ENCODE measurements at regions not wholly inside any gene's neighbourhood (a gene's known extent, or its start where the extent isn't known, plus 50 kb on each side); places are given as distances from the start of the nearest gene placed in this dataset.

DNA sequence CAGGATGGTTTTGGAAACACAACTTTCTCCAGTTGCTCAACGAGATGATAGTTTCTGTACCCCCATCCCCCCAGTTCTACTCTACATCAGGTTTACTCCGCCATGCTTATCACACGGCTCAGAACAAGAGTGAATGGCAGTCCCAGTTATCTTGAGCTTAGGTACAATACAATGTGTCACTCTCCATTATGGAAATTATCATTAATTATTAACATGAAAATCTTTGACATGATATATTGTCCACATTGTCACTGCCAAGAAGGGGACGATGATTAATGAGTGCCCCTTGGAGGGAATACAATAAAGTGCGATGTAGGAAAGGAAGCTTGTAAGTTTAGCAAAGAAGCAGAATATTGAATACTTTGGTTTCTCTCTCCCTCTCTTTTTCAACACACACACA is 252.6 kb upstream of the CFAP20DC start:
- DNase-seq (ENCODE audit: low spot score), result no peak

DNA sequence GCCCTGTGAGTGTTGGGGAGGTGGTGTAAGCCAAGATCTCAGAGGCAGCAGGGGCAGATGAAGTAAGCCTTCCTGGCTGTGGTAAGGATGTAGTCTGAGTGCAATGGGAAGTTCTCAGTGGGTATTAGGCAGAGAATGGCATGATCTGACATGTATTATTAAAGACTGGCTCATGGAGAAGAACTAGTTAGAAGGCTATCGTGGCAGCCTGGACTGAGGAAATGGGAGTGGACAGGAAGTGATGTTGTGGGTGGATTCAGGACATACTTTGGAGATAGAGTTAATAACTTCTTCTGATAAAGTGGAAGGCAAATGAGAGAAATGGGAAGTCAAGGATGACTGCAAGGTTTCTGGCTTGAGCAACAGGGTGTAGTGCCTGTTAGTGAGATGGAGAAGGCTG is 250.9 kb upstream of the CFAP20DC start:
- DNase-seq (ENCODE audit: low spot score), result no peak

DNA sequence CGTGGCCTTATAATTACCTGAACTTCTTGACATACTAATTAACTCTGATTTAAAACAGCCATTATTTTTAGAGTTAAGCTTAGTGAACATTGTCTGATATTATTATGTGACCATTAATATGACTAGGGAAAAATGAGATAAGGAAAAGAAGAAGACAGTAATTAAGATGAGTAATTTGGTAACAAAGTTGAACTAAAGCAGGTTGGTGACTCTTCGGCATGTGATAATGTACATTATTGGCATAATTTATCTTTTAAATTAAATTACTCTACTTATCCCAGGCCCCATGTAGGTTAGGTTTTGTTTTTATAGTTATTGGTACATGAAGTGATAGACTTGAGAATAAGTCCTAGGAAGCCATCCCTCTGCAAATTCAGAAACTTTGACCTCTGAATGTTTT is 249.7 kb upstream of the CFAP20DC start:
- no peak for DNase-seq (ENCODE audit: low spot score)

DNA sequence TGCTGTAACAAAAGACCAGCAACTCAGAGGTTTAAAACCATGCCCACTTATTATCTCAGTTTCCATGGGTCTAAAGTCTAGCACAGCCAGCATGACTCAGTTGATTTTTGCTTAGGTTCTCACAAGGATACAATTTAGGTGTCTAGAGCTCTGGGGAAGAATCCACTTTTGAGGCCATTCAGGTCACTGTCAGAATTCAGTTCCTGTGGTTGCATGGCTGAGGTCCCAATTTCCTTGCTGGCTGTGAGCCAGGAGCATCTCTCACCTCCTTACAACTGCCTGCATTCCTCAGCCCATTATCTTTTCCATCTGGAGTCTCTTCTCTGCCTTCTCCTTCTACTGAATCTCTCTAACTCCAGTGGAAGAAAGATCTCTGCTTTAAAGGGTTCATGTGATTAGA is 240.5 kb upstream of the CFAP20DC start:
- DNase-seq (ENCODE audit: low spot score), result no peak

DNA sequence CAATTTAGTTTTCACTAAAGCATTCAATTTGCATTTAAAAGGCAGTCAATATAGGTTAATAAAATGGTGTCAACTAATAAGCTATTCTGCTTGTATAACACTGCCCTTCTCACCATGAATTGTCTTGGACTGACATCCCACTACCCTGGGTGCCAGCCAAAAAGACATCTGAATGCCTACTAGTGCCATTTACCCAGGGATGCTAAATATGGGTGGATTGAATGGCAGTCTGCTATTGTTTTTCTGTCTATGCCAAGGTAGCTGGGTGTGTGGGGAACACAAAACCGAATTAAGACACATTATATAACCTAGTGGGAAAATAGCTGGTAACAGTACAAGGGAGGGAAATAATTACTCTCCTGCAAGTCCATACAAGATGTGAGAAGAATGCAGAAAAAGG is 240.0 kb upstream of the CFAP20DC start:
- no peak for DNase-seq (ENCODE audit: low spot score)

DNA sequence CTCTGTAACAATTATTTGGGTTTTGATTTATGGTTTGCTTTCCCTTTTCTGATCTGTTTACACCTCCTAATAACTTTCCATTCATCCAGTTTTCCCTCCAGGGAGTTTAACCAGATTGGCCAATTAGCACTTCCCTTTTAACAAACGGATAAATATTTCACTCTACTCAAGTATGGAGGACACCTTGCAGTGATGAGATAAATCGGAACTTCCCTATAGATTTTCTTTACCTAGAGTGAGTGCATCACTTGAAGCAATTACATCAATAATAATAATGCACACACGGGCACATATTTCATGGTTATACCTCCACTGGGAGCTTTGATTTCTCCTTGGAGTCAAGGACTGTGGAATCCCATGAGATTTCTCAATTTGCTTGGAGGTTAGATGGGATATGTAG is 239.1 kb upstream of the CFAP20DC start:
- no peak for DNase-seq (ENCODE audit: low spot score)

DNA sequence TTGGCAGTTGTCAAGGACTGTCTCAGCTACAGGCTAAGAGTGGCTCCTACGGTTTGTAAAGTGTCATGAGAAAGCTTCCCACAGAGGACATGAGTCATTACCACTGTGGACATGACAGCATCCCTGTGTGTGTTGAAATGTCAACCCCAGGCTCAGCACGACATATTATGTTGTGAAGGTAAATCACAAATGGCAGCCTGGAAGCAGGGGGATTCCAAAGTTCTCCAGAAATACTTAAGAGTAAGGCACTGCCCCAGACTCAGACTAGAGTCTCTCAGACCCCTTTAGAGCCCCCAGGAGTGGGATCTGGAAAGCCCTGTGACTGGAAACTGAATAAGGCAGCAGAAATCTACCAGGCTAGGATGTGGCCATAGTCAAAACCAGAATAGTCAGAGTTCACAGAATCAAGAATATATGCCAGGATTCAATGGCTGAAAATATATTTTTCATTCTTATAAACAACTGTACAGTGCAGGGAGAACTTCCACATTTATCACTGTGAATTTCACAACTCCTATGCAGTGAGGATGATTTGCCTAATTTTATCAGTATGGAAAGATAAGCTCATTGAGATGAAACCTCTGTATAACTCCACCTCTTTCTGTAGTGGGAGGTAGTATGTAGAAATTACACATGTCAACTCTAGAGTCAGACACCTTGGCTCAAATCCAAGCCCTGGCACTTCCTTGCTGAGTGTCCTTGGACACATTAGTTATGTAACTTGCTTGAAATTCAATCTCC is 237.1 kb upstream of the CFAP20DC start:
- DNase-seq (ENCODE audit: low spot score), result peak; percentile 39

DNA sequence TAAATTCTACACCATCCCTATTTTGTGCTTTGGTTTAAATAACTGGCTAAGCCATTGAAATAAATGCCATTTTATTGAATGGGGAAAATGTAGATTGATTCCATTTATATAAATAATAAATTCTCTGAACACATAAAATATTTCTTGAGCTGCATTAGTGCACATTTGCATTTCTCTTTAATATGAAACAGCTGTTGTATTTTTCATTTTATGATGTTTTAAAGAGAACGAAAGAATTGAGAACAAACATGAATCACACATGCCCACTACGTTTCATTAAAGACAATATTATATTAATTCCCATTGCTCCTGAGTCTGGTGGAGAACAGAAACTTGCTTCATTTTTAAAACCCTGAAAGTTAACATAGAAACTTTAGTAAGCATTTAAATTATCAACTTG is 235.7 kb upstream of the CFAP20DC start:
- no peak for DNase-seq (ENCODE audit: low spot score)

DNA sequence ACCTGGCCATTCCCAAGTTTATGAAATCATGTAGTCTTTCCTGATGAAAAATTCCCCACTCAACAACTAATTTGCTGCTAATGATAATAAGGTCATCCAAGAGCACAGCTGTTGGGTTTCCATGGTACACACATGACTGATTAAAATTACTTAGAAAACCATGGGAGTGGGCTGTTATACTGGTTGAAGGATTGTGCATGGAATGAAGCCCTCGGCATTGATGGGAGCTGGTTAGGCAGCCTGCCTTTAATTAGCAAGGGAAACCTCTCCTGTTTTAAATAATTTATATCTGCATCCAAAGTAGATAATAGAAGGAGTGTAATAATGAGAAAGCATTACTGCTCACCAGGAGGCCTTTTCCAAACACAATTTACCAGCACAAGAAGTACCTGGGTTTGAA is 235.1 kb upstream of the CFAP20DC start:
- DNase-seq (ENCODE audit: low spot score), result no peak

DNA sequence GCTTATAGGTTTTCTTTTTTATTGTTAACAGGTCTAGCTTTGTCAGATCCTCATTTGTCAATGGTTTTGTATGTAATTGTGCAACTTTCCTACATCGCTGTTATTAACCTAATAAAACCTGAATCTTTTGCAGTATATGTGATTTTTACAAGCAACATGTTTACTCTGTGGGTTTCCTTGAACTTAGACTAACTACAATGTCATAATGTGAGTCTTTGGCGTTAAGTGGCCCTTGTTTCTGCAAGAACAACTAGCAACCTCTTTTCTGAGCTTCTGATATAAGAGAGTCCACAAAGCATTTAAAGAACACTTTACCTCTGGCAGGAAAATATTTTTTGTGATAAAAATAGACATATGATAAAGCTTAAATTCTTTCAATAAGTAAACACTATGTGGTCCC is 230.3 kb upstream of the CFAP20DC start:
- DNase-seq (ENCODE audit: low spot score), result no peak

DNA sequence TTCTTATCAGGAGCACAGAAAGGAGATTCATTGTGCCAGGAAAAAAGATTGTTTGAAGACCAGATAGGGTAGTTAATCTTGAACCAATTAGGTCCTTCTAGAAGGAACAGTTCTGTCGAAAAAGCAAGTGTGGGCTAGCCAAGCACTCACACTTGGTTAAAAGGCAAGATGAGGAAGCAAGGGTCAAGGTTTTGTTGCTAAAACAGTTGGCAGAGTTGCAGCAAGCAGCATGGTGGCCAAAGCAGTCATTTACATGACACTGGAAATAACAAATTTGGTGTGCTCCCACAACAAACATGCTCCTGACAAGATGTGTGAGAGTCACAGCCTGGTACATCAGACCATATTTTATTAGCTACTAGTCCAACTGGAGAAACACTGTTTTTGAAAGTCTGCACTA is 228.0 kb upstream of the CFAP20DC start:
- no peak for DNase-seq (ENCODE audit: low spot score)

DNA sequence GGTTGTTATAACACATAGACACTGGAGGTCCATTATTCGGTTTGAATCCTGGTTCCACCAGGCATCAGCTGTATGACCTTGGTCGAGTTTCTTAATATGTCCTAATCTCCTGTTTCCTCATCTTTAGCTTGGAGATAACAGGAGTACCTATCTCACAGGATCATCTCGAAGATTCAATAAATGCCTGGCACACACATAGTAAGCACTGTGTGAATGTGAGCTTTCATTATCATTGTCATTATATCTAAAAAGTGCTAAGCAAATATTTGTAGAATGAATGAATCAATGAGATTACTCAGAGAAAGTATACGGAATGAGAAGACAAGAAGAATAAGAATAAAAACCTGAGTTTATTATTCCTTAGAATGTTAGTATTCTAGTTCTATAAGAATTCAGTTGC is 227.4 kb upstream of the CFAP20DC start:
- DNase-seq (ENCODE audit: low spot score), result no peak

DNA sequence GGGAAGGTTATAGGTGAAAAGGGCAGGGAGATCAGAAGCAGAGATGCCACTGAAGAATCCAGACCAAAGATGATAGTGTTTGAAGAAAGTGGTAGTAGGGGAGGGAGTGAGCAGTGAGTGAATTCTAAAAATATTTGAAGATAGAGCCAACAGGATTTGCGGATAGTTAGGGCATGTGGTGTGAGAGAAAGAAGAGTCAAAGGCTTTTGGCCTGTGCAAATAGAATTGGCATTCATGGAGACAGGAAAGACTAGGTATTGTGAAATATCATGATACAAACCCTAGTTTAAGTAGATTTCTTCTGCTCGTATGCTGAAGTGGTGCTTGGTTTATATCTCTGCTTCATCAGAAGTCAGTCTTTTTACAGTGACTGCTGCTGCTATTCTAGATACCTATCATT is 224.2 kb upstream of the CFAP20DC start:
- no peak for DNase-seq (ENCODE audit: low spot score)

DNA sequence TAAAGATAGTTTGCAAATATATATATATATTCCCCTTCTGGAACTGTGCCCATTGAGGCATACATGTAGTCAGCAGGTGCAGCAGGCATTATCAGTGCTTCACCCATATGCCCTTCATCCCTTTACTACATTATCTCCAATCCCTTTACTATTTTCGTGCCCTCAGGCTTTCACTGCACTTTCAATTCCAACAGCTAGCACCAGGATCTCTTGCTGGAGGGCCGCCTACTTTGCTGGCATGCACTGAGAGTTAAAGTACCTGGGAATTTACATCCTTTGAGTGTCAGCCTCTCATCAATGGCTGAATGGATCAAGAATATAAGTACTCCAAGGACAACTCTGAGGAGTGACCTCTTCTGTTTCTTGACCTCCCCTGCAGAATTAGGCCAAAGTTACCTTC is 222.1 kb upstream of the CFAP20DC start:
- no peak for DNase-seq (ENCODE audit: low spot score)

DNA sequence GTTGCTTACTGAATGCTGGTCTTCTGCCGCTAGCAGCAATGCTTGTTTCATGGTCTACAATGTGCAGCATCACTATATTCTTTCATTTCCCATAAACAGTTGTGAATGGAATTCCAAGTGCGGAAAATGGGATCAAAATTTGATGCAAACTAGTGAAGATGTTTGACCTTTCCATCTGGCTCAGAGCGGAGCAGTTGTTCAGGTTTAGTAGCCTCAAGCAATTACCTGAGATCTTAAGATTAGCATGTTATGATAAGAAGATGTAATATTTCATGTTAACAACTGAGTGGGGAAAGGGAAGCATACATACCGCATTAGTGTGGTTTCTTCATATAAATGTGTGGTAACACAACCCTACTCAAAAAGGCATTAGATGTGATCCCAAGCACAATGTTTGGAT is 221.1 kb upstream of the CFAP20DC start:
- no peak for DNase-seq (ENCODE audit: low spot score)

DNA sequence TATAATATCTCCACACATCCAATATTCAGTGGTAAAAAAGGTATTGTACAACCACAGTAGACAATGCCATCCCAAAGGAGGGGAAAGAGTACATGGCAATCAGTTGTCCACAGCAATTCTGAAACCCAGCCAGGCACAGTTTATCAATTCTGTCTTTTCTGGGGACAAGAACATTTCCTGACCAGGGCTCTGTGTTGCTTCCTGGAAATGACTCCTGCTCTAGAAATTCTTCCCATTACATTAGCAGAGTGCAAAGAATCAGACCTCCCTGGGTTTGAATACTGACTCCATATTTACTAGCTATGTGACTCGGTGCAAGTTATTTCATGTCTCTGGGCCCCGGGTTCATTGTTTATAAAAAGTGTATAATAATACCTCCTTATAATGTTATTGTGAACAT is 220.4 kb upstream of the CFAP20DC start:
- no peak for DNase-seq (ENCODE audit: low spot score)

DNA sequence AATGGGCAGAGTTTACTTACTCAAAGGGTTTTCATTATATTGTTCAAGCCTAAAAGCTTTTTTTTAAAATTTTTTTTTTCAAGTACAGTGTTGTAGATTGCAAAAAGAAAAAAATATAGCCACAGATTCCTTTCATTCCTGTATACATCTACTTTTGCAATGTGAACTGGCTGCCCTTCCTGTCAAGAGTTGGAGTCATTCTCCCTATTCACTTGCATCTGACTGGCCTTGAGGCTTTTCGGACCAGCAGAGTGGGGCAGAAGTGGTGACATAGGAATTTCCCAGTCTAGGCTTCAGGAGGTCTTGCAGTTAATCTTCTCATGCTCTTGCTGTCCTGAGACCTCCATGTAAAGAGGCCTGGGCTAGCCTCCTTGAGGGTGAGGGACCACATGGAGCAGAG is 218.3 kb upstream of the CFAP20DC start:
- no peak for DNase-seq (ENCODE audit: low spot score)

DNA sequence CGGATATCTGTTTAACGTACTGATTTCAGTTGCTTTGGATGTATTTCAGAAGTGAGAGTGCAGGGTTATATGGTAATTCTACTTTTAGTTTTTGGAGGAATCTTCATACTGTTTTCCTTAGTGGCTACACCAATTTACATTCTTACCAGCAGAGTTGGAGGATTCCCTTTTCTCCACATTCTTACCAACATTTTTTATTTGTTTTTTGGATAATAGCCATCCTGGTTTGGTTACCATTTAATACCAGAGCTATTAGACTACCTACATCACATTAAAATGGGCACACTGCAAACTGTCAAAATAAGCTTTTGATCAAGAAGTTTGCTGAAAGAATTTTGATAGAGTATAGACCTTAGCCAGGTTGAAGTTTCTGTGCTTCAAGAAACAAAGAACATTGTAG is 217.2 kb upstream of the CFAP20DC start:
- no peak for DNase-seq (ENCODE audit: low spot score)

DNA sequence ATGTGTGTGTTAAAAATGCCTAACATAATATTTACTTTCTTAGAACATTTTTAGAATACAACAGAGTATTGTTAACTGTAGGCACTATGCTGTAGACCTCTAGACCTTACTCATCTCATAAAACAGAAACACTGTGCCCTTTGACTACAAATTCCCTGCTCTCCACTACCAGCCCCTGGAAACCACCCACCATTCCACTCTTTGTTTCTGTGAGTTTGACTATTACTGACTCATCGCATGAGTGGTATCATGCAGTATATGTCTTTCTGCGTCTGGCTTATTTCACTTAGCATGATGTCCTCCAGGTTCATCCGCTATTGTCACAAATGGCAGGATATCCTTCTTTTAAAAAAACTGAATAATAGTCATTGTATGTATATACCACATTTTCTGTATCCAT is 216.7 kb upstream of the CFAP20DC start:
- no peak for DNase-seq (ENCODE audit: low spot score)

DNA sequence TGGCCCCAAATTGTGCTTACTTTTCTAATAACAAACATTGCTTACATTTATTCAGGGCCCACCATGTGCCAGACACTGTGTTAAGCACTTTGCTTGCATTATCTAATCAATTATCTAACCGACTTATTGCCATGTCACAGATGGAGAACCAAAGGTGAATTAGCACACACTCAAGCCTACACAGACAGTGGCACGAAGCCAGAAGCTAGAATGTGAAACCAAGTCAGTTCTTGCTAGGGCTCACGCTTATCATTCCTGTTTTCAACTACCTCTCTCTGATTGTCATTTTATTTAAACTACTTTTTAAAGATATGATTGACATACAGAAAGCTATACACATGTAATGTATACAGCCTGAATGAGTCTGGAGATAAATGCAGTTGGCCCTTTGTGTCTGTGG is 215.7 kb upstream of the CFAP20DC start:
- no peak for DNase-seq (ENCODE audit: low spot score)

DNA sequence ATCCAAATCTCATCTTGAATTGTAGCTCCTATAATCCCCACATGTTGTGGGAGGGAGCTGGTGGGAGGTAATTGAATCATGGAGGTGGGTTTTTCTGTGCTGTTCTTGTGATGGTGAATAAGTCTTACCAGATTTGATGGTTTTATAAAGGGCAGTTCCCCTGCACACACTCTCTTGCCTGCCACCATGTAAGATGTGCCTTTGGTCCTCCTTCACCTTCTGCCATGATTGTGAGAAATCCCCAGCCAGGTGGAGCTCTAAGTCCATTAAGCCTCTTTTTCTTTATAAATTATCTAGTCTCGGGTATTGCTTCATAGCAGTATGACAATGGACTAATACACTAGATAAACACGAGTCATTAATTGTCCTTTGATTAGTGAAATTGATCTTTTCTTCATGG is 214.5 kb upstream of the CFAP20DC start:
- no peak for DNase-seq (ENCODE audit: low spot score)

DNA sequence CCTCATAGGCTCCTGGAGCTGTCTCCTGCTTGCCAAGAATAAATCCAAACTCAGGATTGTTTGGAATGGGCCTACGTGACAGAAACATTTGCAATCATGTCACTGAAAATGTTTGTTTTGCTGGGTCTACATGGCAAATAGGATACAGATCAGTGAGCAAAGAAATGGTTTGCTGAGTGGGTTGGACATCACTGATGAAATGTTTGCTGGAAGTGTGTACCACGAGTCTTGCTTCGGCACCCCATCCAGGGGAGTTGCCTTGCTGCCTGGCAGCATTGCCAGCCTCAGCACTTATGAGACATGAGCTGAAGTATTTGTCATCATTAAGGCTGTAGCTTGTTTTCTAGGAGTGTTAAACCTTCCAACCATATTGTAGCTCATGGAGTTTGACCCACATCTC is 213.3 kb upstream of the CFAP20DC start:
- no peak for DNase-seq (ENCODE audit: low spot score)

DNA sequence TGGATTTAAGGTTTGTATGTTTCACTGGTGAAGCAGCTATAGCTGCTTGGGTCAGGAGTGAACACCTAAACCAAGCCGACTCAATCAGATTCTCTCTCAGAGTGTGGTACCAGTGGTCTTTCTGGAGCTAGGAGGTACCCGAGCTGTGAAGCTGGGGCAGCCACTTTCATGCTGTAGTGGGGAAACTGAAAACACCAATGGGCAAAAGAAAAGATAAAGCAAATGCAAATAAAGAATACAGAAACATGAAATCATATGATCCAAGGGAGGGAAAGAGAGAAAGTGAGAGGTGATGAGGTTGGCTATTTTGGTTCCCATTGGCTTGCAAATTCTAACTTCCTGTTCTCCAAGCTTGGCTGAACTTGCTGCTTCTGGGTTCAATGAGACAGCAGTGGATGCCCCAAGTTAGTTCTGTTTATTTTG is 212.3 kb upstream of the CFAP20DC start:
- no peak for DNase-seq (ENCODE audit: low spot score)

DNA sequence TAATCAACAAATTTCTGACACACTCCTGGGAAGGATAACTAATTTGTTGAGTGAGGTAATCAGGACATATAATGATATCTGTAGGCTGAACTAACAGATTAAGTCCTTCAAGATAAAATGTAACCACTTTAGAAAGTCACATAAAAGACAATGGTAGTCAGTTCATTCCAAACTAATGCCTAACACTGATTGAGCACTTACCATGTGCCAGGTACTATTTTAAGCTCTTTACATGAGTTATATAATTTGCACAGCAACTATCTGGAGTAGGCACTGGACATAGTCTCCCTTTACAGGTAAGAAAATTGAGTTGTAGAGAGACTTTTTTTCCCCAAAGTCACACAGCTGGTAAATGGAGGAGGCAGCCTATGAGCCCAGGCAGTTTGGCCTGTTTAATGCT is 211.2 kb upstream of the CFAP20DC start:
- no peak for DNase-seq (ENCODE audit: low spot score)
